ENCODE measurements at regions not wholly inside any gene's neighbourhood (a gene's known extent, or its start where the extent isn't known, plus 50 kb on each side); places are given as distances from the start of the nearest gene placed in this dataset.
A peak's percentile ranks its signal among the peaks of the same experiment; 100 is the strongest.

GRCh38 chr2:138390316-138390945, 111.1 kb upstream of the SPOPL start:
- Histone ChIP-seq H3K9me3 (ENCODE audit: control insufficient read depth in 2 of 3, insufficient read depth in 1 of 3, low read length in 3 of 3) (no peaks in the 10 kb centered on the region), H3K27ac (ENCODE audit: low read depth in 2 of 2, low read length in 2 of 2) (no peak overlapping the region), H3K4me1 (ENCODE audit: control insufficient read depth in 2 of 3, insufficient read depth in 2 of 3, low read depth in 1 of 3, low read length in 3 of 3) (no peaks in the 10 kb centered on the region), H3K9ac (ENCODE audit: low read length in 3 of 3) (no peak overlapping the region), H3K27me3 (ENCODE audit: control insufficient read depth, insufficient read depth, low read length) (no peaks in the 10 kb centered on the region), H3K36me3 (ENCODE audit: control insufficient read depth in 2 of 3, insufficient read depth in 3 of 3, low read length in 3 of 3) (no peaks in the 10 kb centered on the region), H3K4me3 (ENCODE audit: low read length in 3 of 3) (no peak overlapping the region)
- intact Hi-C loops (cut with DNase I): no loop called here
- FAIRE-seq (no peak), DNase-seq (peak in 3 of 5 donors; percentile 33 to 58 (median 54))
- TF ChIP-seq CTCF (IDR thresholded peaks at IDR 0.05; ENCODE audit: borderline replicate concordance, extremely low read depth, insufficient read depth): no peak

- no peak overlapping the region for H3K4me3 ChIP-seq (ENCODE audit: low read length in 3 of 3)
- H3K9ac ChIP-seq (ENCODE audit: low read length in 3 of 3): no peak overlapping the region
- no peaks in the 10 kb centered on the region for H3K9me3 ChIP-seq (ENCODE audit: control insufficient read depth in 2 of 3, insufficient read depth in 1 of 3, low read length in 3 of 3)
- no peaks in the 10 kb centered on the region for H3K27me3 ChIP-seq (ENCODE audit: control insufficient read depth, insufficient read depth, low read length)
- H3K27ac ChIP-seq (ENCODE audit: low read depth in 2 of 2, low read length in 2 of 2): no peak overlapping the region
- FAIRE-seq (no peak), DNase-seq (no peak)
- no peak for TF ChIP-seq CTCF (IDR thresholded peaks at IDR 0.05; ENCODE audit: borderline replicate concordance, extremely low read depth, insufficient read depth)
- no peaks in the 10 kb centered on the region for H3K4me1 ChIP-seq (ENCODE audit: control insufficient read depth in 2 of 3, insufficient read depth in 2 of 3, low read depth in 1 of 3, low read length in 3 of 3)
- H3K36me3 ChIP-seq (ENCODE audit: control insufficient read depth in 2 of 3, insufficient read depth in 3 of 3, low read length in 3 of 3): no peaks in the 10 kb centered on the region
- intact Hi-C loops (cut with DNase I): no loop called here
Measured at GRCh38 chr2:138391946-138392345, 109.6 kb upstream of the SPOPL start.

- Histone ChIP-seq H3K4me3 (ENCODE audit: low read length in 3 of 3) (no peak overlapping the region), H3K27me3 (ENCODE audit: control insufficient read depth, insufficient read depth, low read length) (no peaks in the 10 kb centered on the region), H3K27ac (ENCODE audit: low read depth in 2 of 2, low read length in 2 of 2) (no peak overlapping the region), H3K4me1 (ENCODE audit: control insufficient read depth in 2 of 3, insufficient read depth in 2 of 3, low read depth in 1 of 3, low read length in 3 of 3) (no peaks in the 10 kb centered on the region), H3K36me3 (ENCODE audit: control insufficient read depth in 2 of 3, insufficient read depth in 3 of 3, low read length in 3 of 3) (no peaks in the 10 kb centered on the region), H3K9ac (ENCODE audit: low read length in 3 of 3) (no peak overlapping the region), H3K9me3 (ENCODE audit: control insufficient read depth in 2 of 3, insufficient read depth in 1 of 3, low read length in 3 of 3) (no peaks in the 10 kb centered on the region)
- no peak for FAIRE-seq
- intact Hi-C loops (cut with DNase I): no loop called here
- DNase-seq: no peak
- no peak for TF ChIP-seq CTCF (IDR thresholded peaks at IDR 0.05; ENCODE audit: borderline replicate concordance, extremely low read depth, insufficient read depth)
Measured at GRCh38 chr2:138395565-138396306, 105.8 kb upstream of the SPOPL start.
